ENCODE measurements at regions not wholly inside any gene's neighbourhood (a gene's known extent, or its start where the extent isn't known, plus 50 kb on each side); places are given as distances from the start of the nearest gene placed in this dataset.

DNA sequence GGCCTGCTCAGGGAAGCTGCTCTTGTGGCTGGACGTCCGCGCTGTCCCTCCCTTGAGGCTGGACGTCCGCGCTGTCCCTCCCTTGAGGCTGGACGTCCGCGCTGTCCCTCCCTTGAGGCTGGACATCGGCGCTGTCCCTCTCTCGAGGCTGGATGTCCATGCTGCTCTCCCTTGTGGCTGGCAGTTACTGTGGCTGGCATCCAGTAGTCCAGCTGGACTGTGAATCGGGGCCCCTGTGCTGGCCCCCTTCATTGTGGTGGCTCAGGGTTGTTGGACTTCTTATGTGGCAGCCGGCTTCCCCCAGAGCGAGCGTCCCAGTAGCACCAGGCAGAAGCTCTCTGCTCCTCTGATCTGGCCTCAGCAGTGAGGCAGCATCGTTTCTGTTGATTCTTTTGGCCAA lies 141.5 kb downstream of the IRF8 start:
- DNase-seq (ENCODE audit: low read depth): no peak

DNA sequence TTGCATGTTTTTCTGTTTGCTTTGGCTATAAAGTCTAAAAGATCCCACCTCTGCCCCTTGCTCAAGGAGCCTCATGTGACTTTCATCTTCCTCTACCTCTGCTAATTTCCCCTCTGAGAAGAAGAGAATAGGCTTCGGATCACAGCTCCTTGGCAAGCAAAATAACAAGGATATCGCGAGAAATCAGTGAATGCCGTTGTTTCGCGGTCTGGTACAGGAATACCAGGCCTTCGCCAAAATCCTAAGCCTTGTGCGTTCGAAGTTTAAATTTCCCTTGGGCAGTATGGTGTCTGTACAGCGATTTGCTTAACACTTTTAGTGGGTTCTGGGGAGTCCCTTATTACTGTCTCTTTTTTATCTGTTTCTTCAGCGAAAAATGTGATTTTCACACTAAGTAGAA lies 142.3 kb downstream of the IRF8 start:
- no peak for DNase-seq (ENCODE audit: low read depth)

DNA sequence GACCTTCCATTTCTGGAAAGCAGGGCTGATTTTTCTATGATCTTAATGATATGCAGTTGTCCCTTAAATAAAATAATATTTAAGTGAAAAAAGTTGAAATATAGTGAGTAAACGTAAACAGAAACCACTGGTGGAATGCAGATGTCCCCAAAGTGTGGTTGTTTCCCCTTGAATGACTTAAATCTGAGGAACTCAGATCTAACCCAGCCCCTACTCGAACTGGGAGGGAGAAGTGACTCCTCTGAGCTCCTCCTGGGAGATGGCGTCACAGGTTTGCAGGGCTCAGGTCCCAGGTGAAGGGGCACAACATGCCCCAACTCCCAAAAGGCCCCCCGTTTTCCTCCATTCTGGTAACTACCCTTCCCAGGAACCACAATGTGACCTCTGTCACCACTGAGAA lies 142.8 kb downstream of the IRF8 start:
- no peak for DNase-seq (ENCODE audit: low read depth)

DNA sequence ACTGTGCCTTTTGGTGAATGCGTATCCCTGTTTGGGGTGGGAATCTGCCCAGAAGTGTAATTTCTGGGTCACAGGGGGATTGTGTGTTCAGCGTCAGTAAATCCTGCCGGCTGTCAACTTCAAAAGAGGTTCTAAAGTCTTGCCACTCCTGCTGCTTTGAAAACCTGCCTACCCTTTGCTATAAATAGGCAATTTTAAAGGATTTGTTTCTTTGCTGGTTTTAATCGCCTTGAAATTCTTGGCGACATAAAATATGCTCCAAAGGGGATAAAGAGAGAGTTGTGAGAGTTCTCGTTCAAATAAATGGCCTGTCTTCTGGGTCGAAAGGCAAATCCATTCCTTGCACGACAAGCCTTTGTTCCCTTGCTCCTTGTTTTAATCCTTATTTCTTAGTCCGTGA lies 143.4 kb downstream of the IRF8 start:
- DNase-seq (ENCODE audit: low read depth): no peak

DNA sequence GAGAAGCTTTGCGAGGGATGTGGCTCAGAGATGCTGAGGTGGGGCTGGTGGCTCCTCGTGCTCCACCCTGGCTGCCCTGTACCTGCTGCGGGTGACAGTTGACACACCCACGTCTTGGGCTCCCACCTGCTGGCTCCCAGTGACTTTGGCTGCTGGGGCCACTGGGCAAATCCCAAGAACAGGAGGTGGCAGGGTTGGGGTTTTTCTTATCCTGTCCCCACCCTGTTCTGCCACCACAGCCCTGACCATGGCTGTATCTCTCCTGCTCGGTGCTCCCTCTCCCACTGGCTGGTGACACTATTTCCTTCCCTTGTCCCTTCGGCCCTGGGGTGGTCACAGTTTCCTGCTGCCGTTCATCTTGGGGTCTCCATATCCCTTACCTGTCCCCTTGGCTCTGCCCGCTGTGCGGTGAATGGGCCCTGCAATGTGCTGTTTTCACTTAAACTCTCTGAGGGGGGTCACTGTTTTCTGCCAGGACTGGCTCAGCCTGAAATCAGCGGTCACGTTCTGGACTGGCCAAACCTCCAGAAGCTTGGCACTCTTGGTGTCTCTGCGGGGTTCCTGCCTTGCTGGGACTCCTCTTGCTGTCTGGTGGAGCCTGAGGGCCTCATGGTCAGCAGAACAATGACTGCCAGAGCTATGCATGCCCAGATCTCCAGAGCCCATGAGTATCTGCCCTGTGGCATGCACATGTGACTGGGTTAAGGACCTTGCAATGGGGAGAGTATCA lies 144.2 kb downstream of the IRF8 start:
- no peak for DNase-seq (ENCODE audit: low read depth)

DNA sequence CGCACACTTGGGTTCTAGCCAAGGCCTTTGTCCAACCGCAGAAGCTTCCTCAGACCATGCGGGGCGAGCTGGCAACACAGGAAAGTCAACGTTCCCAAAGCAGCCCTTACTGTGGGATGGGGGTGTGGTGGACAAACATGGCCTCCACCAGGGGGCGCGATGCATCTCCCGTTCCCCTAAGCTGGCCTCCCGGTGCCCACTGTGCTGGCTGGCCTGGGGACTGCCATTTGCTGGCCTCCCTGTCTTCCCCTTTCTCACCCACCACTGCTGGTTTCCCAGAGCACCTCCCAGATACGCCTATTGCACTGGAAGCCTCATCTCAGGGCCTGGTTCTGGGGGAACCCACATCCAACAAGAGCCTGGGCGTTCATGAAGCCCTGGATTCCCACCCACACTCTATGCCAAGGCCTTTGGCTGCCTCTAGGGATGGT lies 145.3 kb downstream of the IRF8 start:
- DNase-seq (ENCODE audit: low read depth): peak; percentile 32

DNA sequence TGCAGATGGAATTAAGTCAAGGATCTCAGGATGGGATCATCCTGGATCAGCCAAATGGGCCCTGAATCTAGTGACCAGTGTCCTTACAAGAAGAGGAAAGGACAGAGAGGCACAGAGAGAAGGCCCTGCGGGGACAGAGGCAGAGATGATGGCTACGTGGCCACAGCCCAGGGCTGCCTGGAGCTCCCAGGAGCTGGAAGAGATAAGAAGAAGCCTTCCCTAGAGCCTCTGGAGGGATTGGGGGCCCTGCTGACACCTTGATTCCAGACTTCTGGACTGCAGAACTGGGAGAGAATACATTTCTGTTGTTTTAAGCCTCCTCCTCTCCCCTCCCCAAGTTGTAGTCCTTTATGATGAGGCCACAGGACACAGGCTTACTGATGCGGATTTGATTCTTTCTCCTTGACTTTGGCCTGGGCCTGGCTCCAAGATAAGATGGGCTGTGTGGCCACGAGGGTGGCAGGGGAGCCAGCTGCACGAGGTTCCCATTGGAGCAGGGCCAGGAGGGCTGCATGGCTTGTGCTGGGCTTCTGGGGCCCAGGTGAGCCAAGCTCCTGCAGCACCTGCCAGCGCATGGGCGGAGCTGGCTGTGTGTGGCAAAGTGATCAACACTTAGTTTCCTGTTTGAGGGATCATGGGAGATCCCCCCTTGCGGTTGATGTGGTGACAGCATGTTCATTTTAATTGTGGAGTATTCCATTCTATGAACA lies 146.1 kb downstream of the IRF8 start:
- DNase-seq (ENCODE audit: low read depth): no peak

DNA sequence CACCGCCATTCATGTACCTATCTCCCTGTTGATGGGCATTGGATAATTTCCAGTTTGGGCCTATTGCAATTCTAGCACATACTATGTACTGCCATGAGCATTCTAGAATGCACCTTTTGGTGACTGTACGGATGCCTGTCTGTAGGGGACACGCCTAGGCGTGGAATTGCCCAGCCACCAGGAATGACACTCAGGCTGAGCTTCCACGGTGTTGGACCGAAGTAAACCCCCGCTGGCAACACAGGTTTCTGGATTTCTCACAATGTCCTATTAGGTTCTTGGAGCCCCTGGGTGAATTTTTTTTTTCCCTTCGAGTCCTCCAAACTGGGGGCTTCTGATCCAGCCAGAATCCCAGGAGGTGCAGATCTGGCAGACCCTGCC lies 146.6 kb downstream of the IRF8 start:
- no peak for DNase-seq (ENCODE audit: low read depth)

DNA sequence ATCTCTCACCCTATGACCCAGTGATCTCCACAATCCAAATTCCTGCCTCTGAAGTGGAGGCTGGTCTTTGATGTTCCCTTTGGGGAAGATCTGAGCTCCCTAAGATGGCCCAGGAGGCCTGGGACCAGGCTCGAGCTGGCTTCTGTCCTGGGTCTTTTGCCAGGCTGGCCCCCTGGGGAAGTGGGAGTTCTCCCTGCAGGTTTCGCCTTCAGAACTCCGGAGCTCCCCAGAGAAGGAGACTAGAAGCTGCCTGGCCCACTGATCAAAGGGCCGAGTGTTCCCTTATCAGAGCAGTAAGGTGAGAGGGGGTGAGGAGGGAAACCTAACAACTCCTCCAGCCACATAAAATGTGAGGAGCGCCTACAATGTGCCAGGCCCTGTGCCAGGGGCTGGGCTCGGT lies 147.1 kb downstream of the IRF8 start:
- DNase-seq (ENCODE audit: low read depth): no peak

DNA sequence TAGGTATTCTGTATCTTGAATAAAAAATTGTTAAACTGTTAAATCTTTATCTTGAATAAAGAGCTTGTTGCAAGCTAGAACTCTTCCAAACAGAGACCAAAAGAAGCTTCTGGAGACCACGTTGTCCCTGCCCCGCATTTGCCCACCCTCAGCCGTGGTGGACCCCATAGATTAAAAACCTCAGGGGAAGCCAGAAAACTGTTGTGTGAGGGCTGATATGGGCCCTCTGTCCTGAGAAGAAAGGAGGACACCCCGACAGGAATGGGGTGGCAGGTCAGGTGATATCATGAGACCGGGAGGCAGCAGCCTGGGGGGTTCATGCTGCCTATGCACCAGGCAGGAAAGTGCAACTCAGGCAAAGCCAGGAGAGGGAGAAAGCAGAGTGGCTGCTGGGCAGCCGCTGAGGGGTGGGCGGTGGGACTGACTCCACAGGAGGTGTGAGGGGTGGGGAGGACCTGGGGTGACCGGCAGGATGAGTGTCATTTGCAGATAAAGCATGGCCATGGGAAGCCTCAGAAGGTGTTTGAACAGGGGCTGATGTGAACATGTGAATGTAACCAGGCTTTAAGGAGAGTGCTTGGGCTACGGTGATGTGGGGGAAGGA lies 147.8 kb downstream of the IRF8 start:
- DNase-seq (ENCODE audit: low read depth): no peak

DNA sequence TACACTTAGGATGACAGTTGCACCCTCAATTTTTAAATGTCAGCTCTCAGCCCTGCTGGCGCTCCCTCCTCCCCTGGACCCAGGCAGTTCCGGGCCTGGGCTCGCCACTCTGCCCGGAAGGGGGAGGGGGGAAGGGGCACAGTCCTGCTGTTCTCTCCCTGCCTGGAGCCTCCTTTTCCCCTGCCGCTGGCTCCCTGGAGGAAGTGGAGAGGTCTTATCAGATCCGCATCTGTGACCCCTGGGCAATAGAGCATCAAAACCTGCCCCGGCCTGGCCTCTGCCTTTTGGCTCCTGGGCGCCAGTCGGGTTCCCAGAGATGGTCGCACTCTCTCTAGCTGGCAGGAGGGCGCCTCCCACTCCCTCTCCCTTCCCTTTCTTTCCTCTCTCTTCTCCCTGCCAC lies 149.3 kb downstream of the IRF8 start:
- no peak for DNase-seq (ENCODE audit: low read depth)

DNA sequence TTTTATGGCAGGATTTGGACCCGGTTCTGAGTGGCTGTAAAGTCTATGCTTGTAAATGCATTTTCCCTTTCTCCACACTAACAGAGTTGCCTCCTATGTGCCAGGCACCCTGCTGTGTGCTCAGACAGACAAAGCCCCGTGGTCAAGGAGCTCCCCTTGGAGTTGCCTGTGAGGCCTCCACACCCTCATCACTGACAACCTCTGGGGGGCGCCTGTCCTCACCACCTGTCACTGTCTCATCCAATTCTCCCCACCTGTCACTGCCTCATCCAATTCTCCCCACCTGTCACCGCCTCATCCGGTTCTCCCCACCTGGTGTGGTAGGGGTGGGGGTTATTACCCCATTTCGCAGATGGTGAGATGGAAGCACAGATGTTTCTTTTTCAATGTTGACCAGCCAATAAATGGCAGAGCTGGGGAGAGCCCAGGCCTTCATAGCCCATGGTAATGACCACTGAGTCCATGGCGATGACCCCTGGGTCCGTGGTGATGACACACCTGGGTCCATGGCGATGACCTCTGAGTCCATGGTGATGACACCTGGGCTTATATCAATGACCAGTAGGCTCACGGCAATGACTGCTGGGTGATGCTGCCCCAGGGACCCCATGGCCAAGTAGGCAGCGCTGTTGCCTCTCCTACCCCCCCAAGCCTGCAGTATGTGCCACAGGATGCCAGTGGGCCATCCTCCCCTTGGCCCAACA lies 150.1 kb downstream of the IRF8 start:
- no peak for DNase-seq (ENCODE audit: low read depth)

DNA sequence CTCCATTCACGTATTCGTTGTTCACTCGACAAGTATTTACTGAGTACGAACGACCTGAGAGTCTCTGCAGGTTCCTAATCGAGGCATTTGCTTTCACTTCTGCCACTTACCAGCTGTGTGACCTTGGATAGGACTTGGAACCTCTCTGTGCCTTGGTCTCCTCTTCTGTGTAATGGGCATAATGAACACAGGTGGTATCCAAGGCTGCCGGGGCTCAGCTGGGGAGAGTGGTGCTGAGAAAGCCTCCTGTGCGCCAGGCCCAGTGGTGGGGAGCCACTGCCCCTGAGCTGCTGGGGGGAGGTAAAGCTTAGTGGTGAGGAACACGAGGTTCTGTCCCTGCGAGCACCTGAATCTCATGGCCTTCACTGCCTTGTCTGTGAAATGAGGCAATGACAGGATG lies 150.7 kb downstream of the IRF8 start:
- DNase-seq (ENCODE audit: low read depth): no peak

DNA sequence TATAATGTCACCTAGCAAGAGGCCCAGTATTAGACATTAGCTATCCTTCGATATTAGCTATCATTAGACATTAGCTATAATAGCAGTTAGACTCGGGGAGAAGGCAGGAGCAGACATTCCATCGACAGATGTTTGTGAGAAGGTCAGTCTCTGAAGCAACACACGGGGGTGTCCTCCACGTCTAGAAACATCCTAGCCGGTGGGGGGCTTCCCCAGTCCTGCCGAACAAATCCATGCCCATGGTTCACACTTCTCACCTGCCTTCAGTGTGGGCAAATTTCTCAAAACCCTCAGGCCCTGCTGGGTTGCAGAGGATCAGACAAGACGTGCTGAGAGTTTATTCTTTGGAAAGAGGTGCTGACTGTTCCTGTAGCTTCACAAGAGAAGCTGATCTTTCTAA lies 151.1 kb downstream of the IRF8 start:
- DNase-seq (ENCODE audit: low read depth): no peak

DNA sequence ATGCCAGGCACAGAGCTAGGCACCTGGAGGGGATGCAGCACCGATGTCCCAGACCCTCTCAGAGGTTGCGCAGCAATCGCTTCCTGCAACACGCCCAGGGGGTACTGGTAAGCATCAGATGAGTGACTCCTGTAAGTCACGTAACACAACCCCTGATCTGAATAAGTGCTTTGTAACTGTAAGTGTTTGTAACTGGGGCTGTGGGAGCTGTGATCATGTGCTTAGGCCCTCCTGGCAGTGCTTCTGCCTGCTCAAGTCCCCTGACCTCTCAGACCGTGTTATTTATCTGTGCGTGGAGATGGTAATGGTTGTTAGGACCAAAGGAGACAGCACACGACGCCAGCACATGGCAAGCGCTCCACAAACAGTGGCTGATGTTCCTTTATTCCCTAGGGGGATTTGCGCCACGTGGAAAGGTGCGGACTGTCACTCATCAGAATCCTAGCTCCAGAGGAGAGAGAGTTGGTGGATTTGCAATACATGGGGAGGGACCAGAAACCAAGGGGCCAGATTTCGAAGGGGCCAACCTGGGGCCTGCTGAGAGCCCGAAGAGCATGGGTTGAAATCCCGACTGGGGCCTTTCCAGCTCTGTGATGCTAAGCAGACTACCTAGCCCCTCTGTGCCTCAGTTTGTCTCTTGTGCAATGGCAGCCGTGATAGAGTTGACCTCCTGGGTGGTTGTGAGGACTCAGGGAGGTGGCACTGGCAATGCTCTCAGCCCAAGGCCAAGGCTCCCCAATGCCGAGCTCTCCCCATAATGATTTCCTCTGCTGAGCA lies 151.8 kb downstream of the IRF8 start:
- no peak for DNase-seq (ENCODE audit: low read depth)

DNA sequence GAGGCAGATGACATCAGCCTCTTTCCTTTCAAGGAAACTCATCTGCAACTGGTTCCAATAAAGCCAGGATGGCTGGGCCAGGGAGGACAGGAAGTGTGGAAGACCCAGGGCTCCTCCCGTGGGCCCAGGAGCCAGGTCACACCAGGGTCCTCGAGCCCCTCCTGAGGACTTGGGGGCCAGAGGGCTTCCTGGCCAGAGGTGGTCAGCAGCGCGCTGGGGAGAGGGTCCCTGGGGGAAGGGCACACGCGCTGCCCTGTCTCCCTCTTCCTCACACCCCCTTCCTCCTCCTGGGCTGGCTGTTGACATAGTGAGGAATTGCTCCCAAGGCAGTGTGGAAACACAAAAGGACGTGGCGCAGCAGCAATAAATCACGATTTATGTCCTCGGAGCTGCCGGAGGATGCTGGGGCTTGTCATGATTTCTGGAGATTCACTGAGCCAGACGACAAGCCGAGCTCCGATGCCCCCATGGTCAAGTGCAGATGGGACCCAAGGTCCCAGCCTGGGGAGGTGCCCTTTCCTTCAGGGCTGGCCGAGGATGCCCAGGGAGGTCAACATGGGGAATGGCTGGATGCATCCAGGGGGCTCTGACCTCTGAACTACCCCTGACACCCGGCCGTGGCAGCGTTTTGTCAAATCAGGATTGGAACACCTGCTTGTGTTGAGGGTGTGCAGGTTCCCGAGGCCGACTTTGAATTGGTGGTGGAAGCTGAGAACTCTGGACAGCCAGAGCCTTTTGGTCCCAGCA lies 152.6 kb downstream of the IRF8 start:
- DNase-seq (ENCODE audit: low read depth): no peak

DNA sequence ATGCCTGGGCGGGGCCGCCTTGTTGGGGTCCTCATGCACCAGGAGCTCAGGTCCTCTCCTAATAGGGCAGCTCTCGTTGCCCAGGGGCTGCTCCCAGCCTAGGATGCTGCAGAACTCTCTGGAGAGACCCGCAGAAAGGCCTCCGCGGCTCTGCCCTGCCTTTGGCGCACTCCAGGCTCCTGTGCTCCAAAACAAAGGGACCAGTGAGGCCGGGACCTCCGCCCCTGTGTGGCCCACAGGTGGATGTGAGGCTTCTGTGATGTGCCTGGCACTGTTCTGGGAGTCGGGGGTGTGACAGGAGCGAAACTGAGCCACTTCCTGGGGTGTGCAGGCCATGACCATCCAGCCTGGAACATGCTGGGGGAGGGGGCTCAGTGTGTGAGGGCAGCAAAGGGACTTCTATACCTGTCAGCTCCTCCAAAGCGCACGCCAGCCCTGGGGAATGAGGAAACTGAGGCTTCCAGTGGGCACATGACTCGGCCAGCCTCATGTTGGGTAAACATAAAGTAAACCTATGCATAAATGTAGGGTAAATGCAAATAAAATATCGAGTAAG lies 153.2 kb downstream of the IRF8 start:
- no peak for DNase-seq (ENCODE audit: low read depth)

DNA sequence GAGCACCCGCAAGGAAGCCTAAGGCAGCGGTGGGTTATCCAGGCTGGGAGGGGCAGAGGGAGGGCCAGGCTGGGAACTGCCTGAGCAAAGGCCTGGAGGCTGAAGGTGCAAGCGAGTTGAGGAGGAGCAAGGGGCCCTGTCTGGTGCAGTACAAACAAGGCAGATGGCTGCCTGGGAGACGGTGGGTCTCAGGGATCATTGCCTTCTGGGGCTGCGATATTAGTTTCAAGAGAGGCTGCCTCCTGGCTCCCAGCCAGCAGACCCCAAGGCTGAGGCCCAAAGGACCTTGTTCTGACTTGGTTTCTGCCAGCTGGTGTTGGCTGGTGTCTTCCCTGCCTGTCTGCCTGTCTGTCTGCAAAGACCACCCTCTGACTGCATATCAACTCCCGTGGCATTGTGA lies 154.0 kb downstream of the IRF8 start:
- DNase-seq (ENCODE audit: low read depth): no peak

DNA sequence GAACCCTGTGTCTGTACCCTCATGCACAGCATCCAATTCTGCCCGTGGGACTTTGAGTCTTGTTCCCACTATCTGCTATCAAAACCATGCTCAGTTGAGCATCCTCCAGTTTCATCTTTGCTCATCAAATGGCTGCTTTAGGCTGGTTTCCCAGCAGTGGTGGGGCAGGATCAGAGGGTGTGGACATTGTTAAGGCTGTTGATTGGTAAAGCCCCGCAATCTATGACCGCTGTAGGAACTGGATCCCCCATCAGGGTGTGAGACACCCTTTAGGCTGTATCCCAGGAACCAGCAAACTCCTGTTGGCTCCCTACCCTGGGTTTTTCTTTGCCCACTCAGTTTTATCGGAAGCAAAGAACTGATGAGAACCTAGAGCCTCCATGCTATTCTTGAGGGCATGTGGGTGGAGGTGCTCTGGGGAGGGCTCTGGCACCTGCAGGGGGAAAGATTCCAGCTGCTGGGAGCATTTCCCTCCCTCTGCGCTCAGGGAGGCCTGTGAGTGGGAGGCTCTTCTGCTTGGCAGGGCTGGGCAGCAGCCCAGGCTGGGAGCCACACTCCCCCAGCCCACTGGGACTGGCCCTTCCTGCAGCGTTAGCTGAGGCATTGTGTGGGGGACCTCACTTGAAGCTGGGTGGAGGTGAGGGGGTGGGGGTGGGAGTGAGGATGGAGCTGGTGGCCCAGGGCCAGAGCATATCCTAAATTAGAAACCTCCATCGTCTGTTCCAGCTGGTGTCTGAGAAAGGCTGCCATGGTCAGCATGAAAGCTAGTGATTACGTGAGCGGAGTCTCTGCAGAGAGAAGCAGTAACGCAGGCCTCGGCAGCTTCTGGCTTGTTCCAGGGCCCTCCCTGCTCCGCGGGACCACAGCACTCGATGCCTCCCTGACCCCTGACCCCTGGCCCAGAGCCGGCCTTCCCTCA lies 160.6 kb downstream of the IRF8 start:
- no peak for DNase-seq (ENCODE audit: low read depth)

Measured in fibroblast of gingiva (primary cell).